ENCODE measurements at regions not wholly inside any gene's neighbourhood (a gene's known extent, or its start where the extent isn't known, plus 50 kb on each side); places are given as distances from the start of the nearest gene placed in this dataset.

DNA sequence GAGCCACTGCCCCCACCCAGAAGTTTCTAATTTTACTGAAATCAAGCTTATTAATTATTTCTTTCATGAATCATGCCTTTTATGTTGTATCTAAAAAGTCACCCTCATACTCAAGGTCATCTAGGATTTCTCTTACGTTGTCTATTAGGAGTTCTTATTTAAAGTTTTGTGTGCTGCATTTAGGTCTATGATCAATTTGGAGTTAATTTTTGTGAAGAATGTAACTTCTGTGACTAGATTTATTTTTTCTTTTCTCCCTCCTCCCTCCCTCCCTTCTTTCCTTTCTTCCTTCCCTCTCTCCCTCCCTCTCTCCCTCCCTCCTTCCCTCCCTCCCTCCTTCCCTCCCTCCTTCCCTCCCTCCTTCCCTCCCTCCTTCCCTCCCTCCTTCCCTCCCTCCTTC is 317.6 kb downstream of the PLA2G4A start:
- no peak for ATAC-seq
- no peak for TF ChIP-seq GLIS3 (CRISPR knock-in tag; IDR thresholded peaks at IDR 0.05)
- TF ChIP-seq ZFP30 (CRISPR knock-in tag; IDR thresholded peaks at IDR 0.05): no peak
- TF ChIP-seq SNAI2 (CRISPR knock-in tag; IDR thresholded peaks at IDR 0.05): no peak
- no peak for TF ChIP-seq TCF4 (CRISPR knock-in tag; IDR thresholded peaks at IDR 0.05; ENCODE audit: borderline replicate concordance)
- TF ChIP-seq, protein P1, sequence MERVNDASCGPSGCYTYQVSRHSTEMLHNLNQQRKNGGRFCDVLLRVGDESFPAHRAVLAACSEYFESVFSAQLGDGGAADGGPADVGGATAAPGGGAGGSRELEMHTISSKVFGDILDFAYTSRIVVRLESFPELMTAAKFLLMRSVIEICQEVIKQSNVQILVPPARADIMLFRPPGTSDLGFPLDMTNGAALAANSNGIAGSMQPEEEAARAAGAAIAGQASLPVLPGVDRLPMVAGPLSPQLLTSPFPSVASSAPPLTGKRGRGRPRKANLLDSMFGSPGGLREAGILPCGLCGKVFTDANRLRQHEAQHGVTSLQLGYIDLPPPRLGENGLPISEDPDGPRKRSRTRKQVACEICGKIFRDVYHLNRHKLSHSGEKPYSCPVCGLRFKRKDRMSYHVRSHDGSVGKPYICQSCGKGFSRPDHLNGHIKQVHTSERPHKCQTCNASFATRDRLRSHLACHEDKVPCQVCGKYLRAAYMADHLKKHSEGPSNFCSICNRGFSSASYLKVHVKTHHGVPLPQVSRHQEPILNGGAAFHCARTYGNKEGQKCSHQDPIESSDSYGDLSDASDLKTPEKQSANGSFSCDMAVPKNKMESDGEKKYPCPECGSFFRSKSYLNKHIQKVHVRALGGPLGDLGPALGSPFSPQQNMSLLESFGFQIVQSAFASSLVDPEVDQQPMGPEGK (CRISPR knock-in tag; IDR thresholded peaks at IDR 0.05; ENCODE audit: borderline replicate concordance): no peak
- no peak for TF ChIP-seq ESRRG (CRISPR knock-in tag; IDR thresholded peaks at IDR 0.05)

GRCh38 chr1:187151555-187151954 is 322.8 kb downstream of the PLA2G4A start:
- no peak for ATAC-seq
- TF ChIP-seq PPARA (CRISPR knock-in tag; IDR thresholded peaks at IDR 0.05; ENCODE audit: borderline replicate concordance) (no peak), OSR1 (CRISPR knock-in tag; IDR thresholded peaks at IDR 0.05) (no peak), ESRRG (CRISPR knock-in tag; IDR thresholded peaks at IDR 0.05) (no peak), TCF4 (CRISPR knock-in tag; IDR thresholded peaks at IDR 0.05; ENCODE audit: borderline replicate concordance) (no peak), ZFP30 (CRISPR knock-in tag; IDR thresholded peaks at IDR 0.05) (no peak), CSRNP3 (CRISPR knock-in tag; IDR thresholded peaks at IDR 0.05) (no peak), ARNTL (CRISPR knock-in tag; IDR thresholded peaks at IDR 0.05; ENCODE audit: borderline replicate concordance, low read depth) (no peak), ZNF8 (CRISPR knock-in tag; IDR thresholded peaks at IDR 0.05) (no peak), TOX (CRISPR knock-in tag; IDR thresholded peaks at IDR 0.05; ENCODE audit: borderline replicate concordance) (no peak), ZFP3 (CRISPR knock-in tag; IDR thresholded peaks at IDR 0.05) (no peak), SNAI2 (CRISPR knock-in tag; IDR thresholded peaks at IDR 0.05) (no peak), ZNF70 (CRISPR knock-in tag; IDR thresholded peaks at IDR 0.05) (no peak)
- TF ChIP-seq, protein P1 (CRISPR knock-in tag; IDR thresholded peaks at IDR 0.05; ENCODE audit: borderline replicate concordance): no peak
- TF ChIP-seq, protein P2, sequence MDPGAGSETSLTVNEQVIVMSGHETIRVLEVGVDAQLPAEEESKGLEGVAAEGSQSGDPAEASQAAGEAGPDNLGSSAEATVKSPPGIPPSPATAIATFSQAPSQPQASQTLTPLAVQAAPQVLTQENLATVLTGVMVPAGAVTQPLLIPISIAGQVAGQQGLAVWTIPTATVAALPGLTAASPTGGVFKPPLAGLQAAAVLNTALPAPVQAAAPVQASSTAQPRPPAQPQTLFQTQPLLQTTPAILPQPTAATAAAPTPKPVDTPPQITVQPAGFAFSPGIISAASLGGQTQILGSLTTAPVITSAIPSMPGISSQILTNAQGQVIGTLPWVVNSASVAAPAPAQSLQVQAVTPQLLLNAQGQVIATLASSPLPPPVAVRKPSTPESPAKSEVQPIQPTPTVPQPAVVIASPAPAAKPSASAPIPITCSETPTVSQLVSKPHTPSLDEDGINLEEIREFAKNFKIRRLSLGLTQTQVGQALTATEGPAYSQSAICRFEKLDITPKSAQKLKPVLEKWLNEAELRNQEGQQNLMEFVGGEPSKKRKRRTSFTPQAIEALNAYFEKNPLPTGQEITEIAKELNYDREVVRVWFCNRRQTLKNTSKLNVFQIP (CRISPR knock-in tag; IDR thresholded peaks at IDR 0.05; ENCODE audit: borderline replicate concordance, low read depth): no peak

DNA sequence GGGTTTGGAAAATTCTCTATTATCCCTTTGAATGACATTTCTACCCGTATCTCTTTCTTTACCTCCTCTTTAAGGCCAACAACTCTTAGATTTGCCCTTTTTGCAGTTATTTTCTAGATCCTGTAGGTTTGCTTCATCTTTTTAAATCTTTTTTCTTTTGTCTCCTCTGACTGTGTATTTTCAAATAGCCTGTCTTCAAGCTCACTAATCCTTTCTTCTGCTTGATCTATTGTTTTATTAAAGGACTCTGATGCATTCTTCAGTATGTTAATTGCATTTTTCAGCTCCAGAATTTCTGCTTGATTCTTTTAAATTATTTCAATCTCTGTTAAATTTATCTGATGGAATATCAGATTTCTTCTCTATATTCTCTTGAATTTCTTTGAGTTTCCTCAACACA is 324.3 kb downstream of the PLA2G4A start:
- TF ChIP-seq TOX (CRISPR knock-in tag; IDR thresholded peaks at IDR 0.05; ENCODE audit: borderline replicate concordance) (no peak), ZFP30 (CRISPR knock-in tag; IDR thresholded peaks at IDR 0.05) (peak; percentile 91)

DNA sequence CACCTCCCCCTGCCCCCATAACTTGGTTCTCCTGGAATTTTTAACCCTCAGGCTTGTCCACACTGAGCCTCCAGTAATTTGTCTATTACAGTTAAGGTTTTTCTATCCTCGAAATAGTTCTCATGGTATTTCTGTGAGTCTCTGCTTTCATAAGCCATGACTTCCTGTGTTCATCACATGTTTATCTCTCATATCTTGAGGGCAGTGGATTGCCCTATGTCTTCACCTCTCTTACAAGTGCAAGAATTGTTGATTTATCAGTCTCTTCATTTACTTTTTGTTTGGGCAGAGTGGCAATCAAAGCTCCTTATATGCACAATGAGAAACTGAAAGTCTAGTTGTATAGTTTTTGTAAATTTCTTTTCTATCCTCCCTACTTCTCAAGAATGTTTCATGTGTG is 328.4 kb downstream of the PLA2G4A start:
- no peak for TF ChIP-seq ZFP3 (CRISPR knock-in tag; IDR thresholded peaks at IDR 0.05)
- no peak for TF ChIP-seq ZFP30 (CRISPR knock-in tag; IDR thresholded peaks at IDR 0.05)
- no peak for ATAC-seq

More for the DNA sequence above, 324.3 kb downstream of the PLA2G4A start:
- ATAC-seq: no peak

DNA sequence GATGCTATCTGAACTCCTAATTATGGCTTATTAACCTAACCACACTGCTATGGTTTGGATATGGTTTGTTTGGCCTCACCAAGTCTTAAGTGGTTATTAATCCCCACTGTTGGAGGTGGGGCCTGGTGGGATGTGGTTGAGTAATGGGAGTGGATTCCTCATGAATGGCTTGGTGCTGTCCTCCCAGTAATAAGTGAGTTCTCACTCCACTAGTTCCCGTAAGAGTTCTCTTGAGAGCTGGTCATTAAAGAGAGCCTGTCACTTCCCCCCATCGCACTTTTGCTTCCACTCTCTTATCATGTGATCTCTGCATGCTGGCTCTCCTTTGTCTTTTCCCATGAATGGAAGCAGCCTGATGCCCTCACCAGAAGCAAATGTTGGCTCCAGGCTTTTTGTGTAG is 328.8 kb downstream of the PLA2G4A start:
- TF ChIP-seq, protein P3, sequence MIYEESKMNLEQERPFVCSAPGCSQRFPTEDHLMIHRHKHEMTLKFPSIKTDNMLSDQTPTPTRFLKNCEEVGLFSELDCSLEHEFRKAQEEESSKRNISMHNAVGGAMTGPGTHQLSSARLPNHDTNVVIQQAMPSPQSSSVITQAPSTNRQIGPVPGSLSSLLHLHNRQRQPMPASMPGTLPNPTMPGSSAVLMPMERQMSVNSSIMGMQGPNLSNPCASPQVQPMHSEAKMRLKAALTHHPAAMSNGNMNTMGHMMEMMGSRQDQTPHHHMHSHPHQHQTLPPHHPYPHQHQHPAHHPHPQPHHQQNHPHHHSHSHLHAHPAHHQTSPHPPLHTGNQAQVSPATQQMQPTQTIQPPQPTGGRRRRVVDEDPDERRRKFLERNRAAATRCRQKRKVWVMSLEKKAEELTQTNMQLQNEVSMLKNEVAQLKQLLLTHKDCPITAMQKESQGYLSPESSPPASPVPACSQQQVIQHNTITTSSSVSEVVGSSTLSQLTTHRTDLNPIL (CRISPR knock-in tag; IDR thresholded peaks at IDR 0.05; ENCODE audit: low read depth): no peak
- no peak for TF ChIP-seq ZC3H10 (CRISPR knock-in tag; IDR thresholded peaks at IDR 0.05)
- no peak for TF ChIP-seq ESRRG (CRISPR knock-in tag; IDR thresholded peaks at IDR 0.05)
- TF ChIP-seq, protein P2 (CRISPR knock-in tag; IDR thresholded peaks at IDR 0.05; ENCODE audit: borderline replicate concordance, low read depth): no peak
- TF ChIP-seq CSRNP3 (CRISPR knock-in tag; IDR thresholded peaks at IDR 0.05): no peak
- no peak for TF ChIP-seq ZFP30 (CRISPR knock-in tag; IDR thresholded peaks at IDR 0.05)
- TF ChIP-seq BACH2 (CRISPR knock-in tag; IDR thresholded peaks at IDR 0.05; ENCODE audit: borderline replicate concordance): no peak
- no peak for TF ChIP-seq PPARA (CRISPR knock-in tag; IDR thresholded peaks at IDR 0.05; ENCODE audit: borderline replicate concordance)
- ATAC-seq: no peak

Measured in SK-N-SH treated with all-trans-retinoic acid at 6 μM for 48 hours (cell line).